Thyroid gland (tissue), 4 donors: ENCODE measurements at regions not wholly inside any gene's neighbourhood (a gene's known extent, or its start where the extent isn't known, plus 50 kb on each side); places are given as distances from the start of the nearest gene placed in this dataset.

Experiments
- CTCF ChIP-seq, 6 experiments: fragments of 200-600 bp in 3 of 6; fragments of 450-650 bp in 3 of 6; sonication (generic) in 3 of 6; IDR thresholded peaks; one replicate each; pipeline ENCODE4 v1.5.1; 2016 to 2019; ENCODE audit warnings: antibody characterized with exemption in 6 of 6, mild to moderate bottlenecking in 2 of 6, inconsistent platforms in 1 of 6, moderate library complexity in 1 of 6
- POLR2A ChIP-seq, 2 donors: fragments of 450-650 bp; IDR thresholded peaks; one replicate each; pipeline ENCODE4 v1.6.1; 2017; ENCODE audit warnings: antibody characterized with exemption in 2 of 2, mild to moderate bottlenecking in 2 of 2, moderate library complexity in 1 of 2

GRCh38 chr18:78719821-78720220 is 259.8 kb upstream of the SALL3 start:
- TF ChIP-seq POLR2A (IDR thresholded peaks at IDR 0.05) (no peak), CTCF (IDR thresholded peaks at IDR 0.05) (no peak)
